ENCODE measurements at regions not wholly inside any gene's neighbourhood (a gene's known extent, or its start where the extent isn't known, plus 50 kb on each side); places are given as distances from the start of the nearest gene placed in this dataset.

DNA sequence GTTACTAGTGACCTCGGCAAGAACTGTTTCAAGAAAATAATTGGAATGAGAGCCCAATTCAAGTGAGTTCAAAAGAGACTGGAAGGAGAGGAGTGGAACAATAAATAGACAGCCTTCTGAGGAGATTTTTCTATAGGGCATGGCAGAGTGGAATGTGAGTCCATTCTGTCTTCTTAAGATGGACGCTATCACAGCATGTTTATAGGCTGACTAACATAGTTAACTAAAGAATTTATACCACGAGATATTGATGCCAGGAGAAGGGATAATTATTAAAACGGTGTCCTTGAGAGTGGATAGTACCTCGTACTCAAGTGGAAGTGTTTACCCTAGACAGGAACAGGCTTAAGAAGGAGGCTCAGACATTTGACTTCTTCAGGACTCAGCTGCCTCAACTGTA, 143.5 kb upstream of the RBBP8 start:
- TF ChIP-seq, protein P1, sequence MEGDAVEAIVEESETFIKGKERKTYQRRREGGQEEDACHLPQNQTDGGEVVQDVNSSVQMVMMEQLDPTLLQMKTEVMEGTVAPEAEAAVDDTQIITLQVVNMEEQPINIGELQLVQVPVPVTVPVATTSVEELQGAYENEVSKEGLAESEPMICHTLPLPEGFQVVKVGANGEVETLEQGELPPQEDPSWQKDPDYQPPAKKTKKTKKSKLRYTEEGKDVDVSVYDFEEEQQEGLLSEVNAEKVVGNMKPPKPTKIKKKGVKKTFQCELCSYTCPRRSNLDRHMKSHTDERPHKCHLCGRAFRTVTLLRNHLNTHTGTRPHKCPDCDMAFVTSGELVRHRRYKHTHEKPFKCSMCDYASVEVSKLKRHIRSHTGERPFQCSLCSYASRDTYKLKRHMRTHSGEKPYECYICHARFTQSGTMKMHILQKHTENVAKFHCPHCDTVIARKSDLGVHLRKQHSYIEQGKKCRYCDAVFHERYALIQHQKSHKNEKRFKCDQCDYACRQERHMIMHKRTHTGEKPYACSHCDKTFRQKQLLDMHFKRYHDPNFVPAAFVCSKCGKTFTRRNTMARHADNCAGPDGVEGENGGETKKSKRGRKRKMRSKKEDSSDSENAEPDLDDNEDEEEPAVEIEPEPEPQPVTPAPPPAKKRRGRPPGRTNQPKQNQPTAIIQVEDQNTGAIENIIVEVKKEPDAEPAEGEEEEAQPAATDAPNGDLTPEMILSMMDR (IDR thresholded peaks at IDR 0.05; ENCODE audit: low read length): no peak
- no peak for TF ChIP-seq EZH2 (IDR thresholded peaks at IDR 0.05; ENCODE audit: borderline replicate concordance, low read length)
